GM23338 (cell line): ENCODE measurements at regions not wholly inside any gene's neighbourhood (a gene's known extent, or its start where the extent isn't known, plus 50 kb on each side); places are given as distances from the start of the nearest gene placed in this dataset.

ENCODE experiments used
- ATAC-seq: fragments of 200-7000 bp; cut with Tn5 transposase; 3 replicates; pipeline ENCODE4 v1.9.1; 2020
- DNase-seq: peaks from one replicate; pipeline ENCODE4 v3.0.0-alpha.2; 2015; ENCODE audit warnings: low spot score
- H2AFZ ChIP-seq: fragments of 200-600 bp; sonication (generic); 2 replicates; pipeline ENCODE4 v1.8.0; 2016; ENCODE audit warnings: antibody characterized with exemption, mild to moderate bottlenecking, moderate library complexity
- H3F3A ChIP-seq: fragments of 200-600 bp; sonication (generic); replicated peaks from 2 replicates; pipeline ENCODE4 v1.8.0; 2017; ENCODE audit warnings: antibody characterized with exemption, mixed run types, low read depth
- H3K27ac ChIP-seq: fragments of 200-600 bp; sonication (generic); 2 replicates; pipeline ENCODE4 v1.6.1; 2016; ENCODE audit warnings: low read depth
- H3K27me3 ChIP-seq: fragments of 200-600 bp; sonication (generic); 2 replicates; pipeline ENCODE4 v1.8.0; 2016; ENCODE audit warnings: mild to moderate bottlenecking, mixed run types, moderate library complexity; ENCODE audit not compliant: insufficient read depth
- H3K36me3 ChIP-seq: fragments of 200-600 bp; sonication (generic); 2 replicates; pipeline ENCODE4 v1.8.0; 2016; ENCODE audit warnings: mild to moderate bottlenecking; ENCODE audit not compliant: insufficient read depth
- H3K4me1 ChIP-seq: fragments of 200-600 bp; sonication (generic); 2 replicates; pipeline ENCODE4 v1.8.0; 2016; ENCODE audit warnings: mild to moderate bottlenecking, moderate library complexity; ENCODE audit not compliant: insufficient read depth
- H3K4me2 ChIP-seq: fragments of 200-600 bp; sonication (generic); 2 replicates; pipeline ENCODE4 v1.7.1; 2017; ENCODE audit warnings: mixed run types
- H3K4me3 ChIP-seq: fragments of 200-600 bp; sonication (generic); 2 replicates; pipeline ENCODE4 v1.6.1; 2016; ENCODE audit warnings: mixed run types
- H3K79me2 ChIP-seq: fragments of 200-600 bp; sonication (generic); replicated peaks from 2 replicates; pipeline ENCODE4 v1.8.0; 2017; ENCODE audit warnings: mild to moderate bottlenecking; ENCODE audit not compliant: insufficient read depth
- H3K9me2 ChIP-seq: fragments of 200-600 bp; sonication (generic); 2 replicates; pipeline ENCODE4 v1.8.0; 2017; ENCODE audit not compliant: insufficient read depth
- H4K20me1 ChIP-seq: fragments of 200-600 bp; sonication (generic); replicated peaks from 2 replicates; pipeline ENCODE4 v1.8.0; 2017; ENCODE audit warnings: mild to moderate bottlenecking; ENCODE audit not compliant: insufficient read depth
- H3K27ac Mint-ChIP-seq: 2 replicates; pipeline ENCODE4 v1.8.0; 2020; ENCODE audit warnings: inconsistent platforms, mild to moderate bottlenecking, moderate library complexity, mixed read lengths
- H3K27me3 Mint-ChIP-seq: 3 replicates; pipeline ENCODE4 v1.8.0; 2022; ENCODE audit warnings: low read depth, mild to moderate bottlenecking, moderate library complexity, mixed read lengths, inconsistent platforms; ENCODE audit not compliant: insufficient read depth, poor library complexity
- H3K36me3 Mint-ChIP-seq: 3 replicates; pipeline ENCODE4 v1.8.0; 2021; ENCODE audit warnings: low read depth, mild to moderate bottlenecking, inconsistent platforms, moderate library complexity, mixed read lengths
- H3K4me1 Mint-ChIP-seq: 3 replicates; pipeline ENCODE4 v1.8.0; 2020; ENCODE audit warnings: mild to moderate bottlenecking, inconsistent platforms, mixed read lengths
- H3K4me3 Mint-ChIP-seq: 3 replicates; pipeline ENCODE4 v1.8.0; 2021; ENCODE audit warnings: moderate library complexity, mild to moderate bottlenecking, inconsistent platforms, mixed read lengths
- H3K9me3 Mint-ChIP-seq: 3 replicates; pipeline ENCODE4 v1.8.0; 2020; ENCODE audit warnings: moderate library complexity, mild to moderate bottlenecking, inconsistent platforms, mixed read lengths
- CREB1 ChIP-seq: fragments of 250-450 bp; sonication (Bioruptor Pico); IDR thresholded peaks from 2 replicates; pipeline ENCODE4 v1.5.0; 2020; ENCODE audit warnings: low read depth, mild to moderate bottlenecking, moderate library complexity
- ETS1 ChIP-seq: IDR thresholded peaks from 2 replicates; pipeline ENCODE4 v1.6.1; 2016; ENCODE audit warnings: antibody characterized with exemption
- EZH2 ChIP-seq: fragments of 200-600 bp; sonication (generic); IDR thresholded peaks from one replicate; pipeline ENCODE4 v1.8.0; 2017; ENCODE audit warnings: antibody characterized with exemption, mild to moderate bottlenecking, low read depth; ENCODE audit not compliant: unreplicated experiment
- EZH2phosphoT487 ChIP-seq: fragments of 200-600 bp; sonication (generic); IDR thresholded peaks from one replicate; pipeline ENCODE4 v1.8.1; 2018; ENCODE audit warnings: antibody characterized with exemption; ENCODE audit not compliant: unreplicated experiment
- JUNB ChIP-seq: IDR thresholded peaks from one replicate; pipeline ENCODE4 v1.6.1; 2016; ENCODE audit warnings: antibody characterized with exemption; ENCODE audit not compliant: unreplicated experiment
- NANOG ChIP-seq: IDR thresholded peaks from 2 replicates; pipeline ENCODE4 v1.6.1; 2016; ENCODE audit warnings: antibody characterized with exemption, borderline replicate concordance
- POLR2AphosphoS5 ChIP-seq: IDR thresholded peaks from 2 replicates; pipeline ENCODE4 v1.6.1; 2016; ENCODE audit warnings: antibody characterized with exemption, low read depth
- STAT1 ChIP-seq: IDR thresholded peaks from one replicate; pipeline ENCODE4 v1.6.1; 2016; ENCODE audit warnings: antibody characterized with exemption; ENCODE audit not compliant: unreplicated experiment
- ZNF114 ChIP-seq: fragments of 250-450 bp; sonication (Bioruptor Pico); IDR thresholded peaks from 2 replicates; pipeline ENCODE4 v1.5.0; 2020; ENCODE audit warnings: mild to moderate bottlenecking, moderate library complexity
- ZNF331 ChIP-seq: fragments of 250-450 bp; sonication (Bioruptor Pico); IDR thresholded peaks from 2 replicates; pipeline ENCODE4 v1.5.0; 2020; ENCODE audit warnings: low read depth, mild to moderate bottlenecking, moderate library complexity
- ZNF462 ChIP-seq: fragments of 250-450 bp; sonication (Bioruptor Pico); IDR thresholded peaks from 2 replicates; pipeline ENCODE4 v1.5.0; 2020; ENCODE audit warnings: mild to moderate bottlenecking, moderate library complexity
- TF ChIP-seq, protein P1 (sequence below): IDR thresholded peaks from one replicate; pipeline ENCODE4 v1.6.1; 2018; ENCODE audit warnings: antibody characterized with exemption; ENCODE audit not compliant: unreplicated experiment
- TF ChIP-seq, protein P2 (sequence below), 2 experiments: fragments of 200-600 bp in 1 of 2; sonication (generic) in 1 of 2; conservative IDR thresholded peaks; 2 replicates each; pipeline versions ENCODE4 v1.5.1 to v1.6.1; 2016 to 2017; ENCODE audit warnings: antibody characterized with exemption in 2 of 2, low read depth in 2 of 2, mild to moderate bottlenecking in 2 of 2, moderate library complexity in 1 of 2

DNA sequence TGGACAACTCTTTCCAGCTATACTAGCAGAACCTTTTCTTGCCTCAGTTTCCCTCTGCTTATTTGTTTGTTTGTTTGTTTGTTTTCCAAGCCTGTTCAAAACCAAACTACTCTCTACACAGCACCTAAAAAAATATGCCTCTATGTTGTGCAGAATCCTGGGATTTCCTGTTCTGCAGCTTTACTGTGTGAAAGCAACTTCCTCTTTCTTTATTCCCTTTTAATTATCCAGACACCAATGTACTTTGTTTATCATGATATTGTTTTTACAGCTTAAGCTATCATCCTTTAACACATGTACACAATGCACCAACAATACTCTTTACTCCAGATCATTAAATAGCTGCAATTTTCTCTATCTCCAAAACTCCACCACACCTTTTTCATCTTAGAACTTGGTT, 259.5 kb downstream of the EPHA4 start:
- H3K27ac Mint-ChIP-seq, result no peak overlapping the region
- ATAC-seq, result no peak
- no peak overlapping the region for H3K4me2 ChIP-seq
- no peak for DNase-seq
- H3K4me1 ChIP-seq, result peaks cover 13% of the 10 kb centered on the region; the same call in 1 of the 2 replicates
- TF ChIP-seq EZH2 (no peak), POLR2AphosphoS5 (no peak), ZNF462 (CRISPR knock-in tag) (no peak), ETS1 (no peak), CREB1 (no peak), ZNF331 (CRISPR knock-in tag) (no peak), NANOG (no peak), ZNF114 (no peak), JUNB (no peak), STAT1 (no peak), EZH2phosphoT487 (no peak)
- TF ChIP-seq, protein P1, sequence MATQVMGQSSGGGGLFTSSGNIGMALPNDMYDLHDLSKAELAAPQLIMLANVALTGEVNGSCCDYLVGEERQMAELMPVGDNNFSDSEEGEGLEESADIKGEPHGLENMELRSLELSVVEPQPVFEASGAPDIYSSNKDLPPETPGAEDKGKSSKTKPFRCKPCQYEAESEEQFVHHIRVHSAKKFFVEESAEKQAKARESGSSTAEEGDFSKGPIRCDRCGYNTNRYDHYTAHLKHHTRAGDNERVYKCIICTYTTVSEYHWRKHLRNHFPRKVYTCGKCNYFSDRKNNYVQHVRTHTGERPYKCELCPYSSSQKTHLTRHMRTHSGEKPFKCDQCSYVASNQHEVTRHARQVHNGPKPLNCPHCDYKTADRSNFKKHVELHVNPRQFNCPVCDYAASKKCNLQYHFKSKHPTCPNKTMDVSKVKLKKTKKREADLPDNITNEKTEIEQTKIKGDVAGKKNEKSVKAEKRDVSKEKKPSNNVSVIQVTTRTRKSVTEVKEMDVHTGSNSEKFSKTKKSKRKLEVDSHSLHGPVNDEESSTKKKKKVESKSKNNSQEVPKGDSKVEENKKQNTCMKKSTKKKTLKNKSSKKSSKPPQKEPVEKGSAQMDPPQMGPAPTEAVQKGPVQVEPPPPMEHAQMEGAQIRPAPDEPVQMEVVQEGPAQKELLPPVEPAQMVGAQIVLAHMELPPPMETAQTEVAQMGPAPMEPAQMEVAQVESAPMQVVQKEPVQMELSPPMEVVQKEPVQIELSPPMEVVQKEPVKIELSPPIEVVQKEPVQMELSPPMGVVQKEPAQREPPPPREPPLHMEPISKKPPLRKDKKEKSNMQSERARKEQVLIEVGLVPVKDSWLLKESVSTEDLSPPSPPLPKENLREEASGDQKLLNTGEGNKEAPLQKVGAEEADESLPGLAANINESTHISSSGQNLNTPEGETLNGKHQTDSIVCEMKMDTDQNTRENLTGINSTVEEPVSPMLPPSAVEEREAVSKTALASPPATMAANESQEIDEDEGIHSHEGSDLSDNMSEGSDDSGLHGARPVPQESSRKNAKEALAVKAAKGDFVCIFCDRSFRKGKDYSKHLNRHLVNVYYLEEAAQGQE, result no peak
- TF ChIP-seq, protein P2, sequence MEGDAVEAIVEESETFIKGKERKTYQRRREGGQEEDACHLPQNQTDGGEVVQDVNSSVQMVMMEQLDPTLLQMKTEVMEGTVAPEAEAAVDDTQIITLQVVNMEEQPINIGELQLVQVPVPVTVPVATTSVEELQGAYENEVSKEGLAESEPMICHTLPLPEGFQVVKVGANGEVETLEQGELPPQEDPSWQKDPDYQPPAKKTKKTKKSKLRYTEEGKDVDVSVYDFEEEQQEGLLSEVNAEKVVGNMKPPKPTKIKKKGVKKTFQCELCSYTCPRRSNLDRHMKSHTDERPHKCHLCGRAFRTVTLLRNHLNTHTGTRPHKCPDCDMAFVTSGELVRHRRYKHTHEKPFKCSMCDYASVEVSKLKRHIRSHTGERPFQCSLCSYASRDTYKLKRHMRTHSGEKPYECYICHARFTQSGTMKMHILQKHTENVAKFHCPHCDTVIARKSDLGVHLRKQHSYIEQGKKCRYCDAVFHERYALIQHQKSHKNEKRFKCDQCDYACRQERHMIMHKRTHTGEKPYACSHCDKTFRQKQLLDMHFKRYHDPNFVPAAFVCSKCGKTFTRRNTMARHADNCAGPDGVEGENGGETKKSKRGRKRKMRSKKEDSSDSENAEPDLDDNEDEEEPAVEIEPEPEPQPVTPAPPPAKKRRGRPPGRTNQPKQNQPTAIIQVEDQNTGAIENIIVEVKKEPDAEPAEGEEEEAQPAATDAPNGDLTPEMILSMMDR (conservative IDR thresholded peaks at IDR 0.05; ENCODE audit: low read depth in 2 of 2), result no peak
- no peaks in the 10 kb centered on the region for H4K20me1 ChIP-seq
- H3K4me1 Mint-ChIP-seq, result peaks cover 16% of the 10 kb centered on the region
- H3K27me3 Mint-ChIP-seq, result no peaks in the 10 kb centered on the region
- H3K4me3 ChIP-seq, result no peak overlapping the region
- H3K36me3 Mint-ChIP-seq, result no peaks in the 10 kb centered on the region
- no peak overlapping the region for H3K27ac ChIP-seq
- H3F3A ChIP-seq, result no peaks in the 10 kb centered on the region
- no peaks in the 10 kb centered on the region for H3K79me2 ChIP-seq
- H3K9me3 Mint-ChIP-seq, result no peaks in the 10 kb centered on the region
- no peaks in the 10 kb centered on the region for H3K27me3 ChIP-seq
- H3K36me3 ChIP-seq, result no peaks in the 10 kb centered on the region
- no peak overlapping the region for H3K4me3 Mint-ChIP-seq
- H2AFZ ChIP-seq, result no peak overlapping the region
- peaks cover 8% of the 10 kb centered on the region; the same call in 1 of the 2 replicates for H3K9me2 ChIP-seq
